Transverse colon (tissue), 4 donors: ENCODE measurements at regions not wholly inside any gene's neighbourhood (a gene's known extent, or its start where the extent isn't known, plus 50 kb on each side); places are given as distances from the start of the nearest gene placed in this dataset.

Source experiments
- DNase-seq: peaks from one replicate; pipeline ENCODE4 v3.0.0-alpha.2; 2019
- H3K27ac ChIP-seq, 4 donors: fragments of 200-600 bp; sonication (generic); 2 replicates each; pipeline ENCODE4 v1.5.1; 2016 to 2018; ENCODE audit warnings: inconsistent platforms in 4 of 4
- H3K27me3 ChIP-seq: fragments of 200-600 bp; sonication (generic); 2 replicates; pipeline ENCODE4 v1.5.1; 2017; ENCODE audit warnings: inconsistent platforms
- H3K36me3 ChIP-seq, 4 donors: fragments of 200-600 bp; sonication (generic); 2 replicates each; pipeline ENCODE4 v1.5.1; 2017 to 2019; ENCODE audit warnings: inconsistent platforms in 4 of 4
- H3K4me1 ChIP-seq, 4 donors: fragments of 200-600 bp; sonication (generic); 2 replicates each; pipeline ENCODE4 v1.5.1; 2017 to 2020; ENCODE audit warnings: inconsistent platforms in 4 of 4
- H3K4me3 ChIP-seq, 4 donors: fragments of 200-600 bp; sonication (generic); 1 replicate in 1 of 4; 2 replicates in 3 of 4; pipeline versions ENCODE4 v1.5.1 to v1.6.1; 2017 to 2019; ENCODE audit warnings: inconsistent platforms in 4 of 4
- H3K9me3 ChIP-seq, 2 donors: fragments of 200-600 bp; sonication (generic); 2 replicates each; pipeline ENCODE4 v1.5.1; 2017 to 2019; ENCODE audit warnings: inconsistent platforms in 2 of 2
- CTCF ChIP-seq, 5 experiments: fragments of 200-600 bp in 3 of 5; fragments of 450-650 bp in 2 of 5; sonication (generic) in 3 of 5; IDR thresholded peaks; 1 replicate in 2 of 5; 2 replicates in 3 of 5; pipeline ENCODE4 v1.5.1; 2016 to 2017; ENCODE audit warnings: antibody characterized with exemption in 5 of 5, inconsistent platforms in 3 of 5, mild to moderate bottlenecking in 2 of 5, moderate library complexity in 1 of 5
- EP300 ChIP-seq: sonication (generic); formaldehyde crosslinking; IDR thresholded peaks from one replicate; pipeline ENCODE4 v1.6.1; 2017; ENCODE audit warnings: antibody characterized with exemption, low read depth
- POLR2A ChIP-seq: fragments of 450-650 bp; IDR thresholded peaks from one replicate; pipeline ENCODE4 v1.6.1; 2016; ENCODE audit warnings: antibody characterized with exemption, mild to moderate bottlenecking, moderate library complexity
- POLR2AphosphoS5 ChIP-seq, 3 donors: sonication (generic); formaldehyde crosslinking; IDR thresholded peaks; one replicate each; pipeline ENCODE4 v1.6.1; 2016; ENCODE audit warnings: antibody characterized with exemption in 3 of 3
- WGBS, 2 donors: methylation state at CpG; one replicate each; pipeline ENCODE4 v1.1.5; 2018; ENCODE audit warnings: low coverage in 1 of 2; 5-methylcytosine and 5-hydroxymethylcytosine counted together
- in situ Hi-C, 4 donors: fragments of 200-750 bp; cut with MboI; loops; one replicate each; pipeline versions ENCODE4 v1.15.0 to v1.15.1; 2017; ENCODE audit warnings: low sequenced_read_pairs in 3 of 4, low pct_ligation_motif_present in 1 of 4, low pct_unique_long_range_greater_than_20kb in 1 of 4
- intact Hi-C: fragments of 100-400 bp; cut with DNase I; formaldehyde crosslinking; loops from one replicate; pipeline ENCODE4 v1.15.1; 2023; ENCODE audit warnings: low total_unique reads

- H3K9me3 ChIP-seq = no peaks in the 10 kb centered on the region
- no peak overlapping the region for H3K27ac ChIP-seq
- TF ChIP-seq EP300 = no peak
- TF ChIP-seq POLR2AphosphoS5 (IDR thresholded peaks at IDR 0.05) = no peak
- TF ChIP-seq POLR2A = no peak
- no peak for TF ChIP-seq CTCF (IDR thresholded peaks at IDR 0.05)
- H3K36me3 ChIP-seq = no peaks in the 10 kb centered on the region
- H3K27me3 ChIP-seq = no peaks in the 10 kb centered on the region
- intact Hi-C loops (no loop called here), in situ Hi-C loops (no loop called here)
- 58 to 77% methylated on average over 5 of the region's 5 CpGs for WGBS, 2 donors
- no peak overlapping the region for H3K4me3 ChIP-seq
- no peaks in the 10 kb centered on the region for H3K4me1 ChIP-seq
- no peak for DNase-seq
Observed at GRCh38 chr4:36914106-36914505, 330.4 kb upstream of the NWD2 start.

- in situ Hi-C loops (no loop called here), intact Hi-C loops (no loop called here)
- H3K4me1 ChIP-seq = no peaks in the 10 kb centered on the region
- WGBS, 2 donors = 36 to 38% methylated on average over 2 of the region's 2 CpGs
- no peak for DNase-seq
- H3K4me3 ChIP-seq = no peak overlapping the region
- H3K27me3 ChIP-seq = no peaks in the 10 kb centered on the region
- no peaks in the 10 kb centered on the region for H3K36me3 ChIP-seq
- H3K27ac ChIP-seq = no peak overlapping the region
- H3K9me3 ChIP-seq = no peaks in the 10 kb centered on the region
- TF ChIP-seq CTCF (IDR thresholded peaks at IDR 0.05) (no peak), POLR2A (no peak), EP300 (no peak), POLR2AphosphoS5 (IDR thresholded peaks at IDR 0.05) (no peak)
Observed at GRCh38 chr4:36915717-36916116, 328.8 kb upstream of the NWD2 start.

GRCh38 chr4:36917413-36917812 is 327.1 kb upstream of the NWD2 start:
- no peak overlapping the region for H3K4me3 ChIP-seq
- TF ChIP-seq POLR2AphosphoS5 (IDR thresholded peaks at IDR 0.05) = no peak
- TF ChIP-seq POLR2A = no peak
- TF ChIP-seq EP300 = no peak
- TF ChIP-seq CTCF (IDR thresholded peaks at IDR 0.05) = no peak
- no peaks in the 10 kb centered on the region for H3K27me3 ChIP-seq
- WGBS, 2 donors = 79 to 87% methylated on average over 6 of the region's 6 CpGs
- no peaks in the 10 kb centered on the region for H3K36me3 ChIP-seq
- intact Hi-C loops = no loop called here
- H3K27ac ChIP-seq = no peak overlapping the region
- H3K9me3 ChIP-seq = no peaks in the 10 kb centered on the region
- no peaks in the 10 kb centered on the region for H3K4me1 ChIP-seq
- DNase-seq = no peak
- in situ Hi-C loops = no loop called here

- H3K36me3 ChIP-seq = no peaks in the 10 kb centered on the region
- intact Hi-C loops = no loop called here
- no peak overlapping the region for H3K4me3 ChIP-seq
- H3K27ac ChIP-seq = no peak overlapping the region
- WGBS, 2 donors = 69 to 98% methylated on average over 2 of the region's 2 CpGs
- no peaks in the 10 kb centered on the region for H3K9me3 ChIP-seq
- no peak for DNase-seq
- H3K27me3 ChIP-seq = no peaks in the 10 kb centered on the region
- no peaks in the 10 kb centered on the region for H3K4me1 ChIP-seq
- TF ChIP-seq CTCF (IDR thresholded peaks at IDR 0.05) (no peak), POLR2A (no peak), EP300 (no peak), POLR2AphosphoS5 (IDR thresholded peaks at IDR 0.05) (no peak)
- in situ Hi-C loops = no loop called here
Observed at GRCh38 chr4:36919721-36920120, 324.8 kb upstream of the NWD2 start.
